ENCODE measurements at regions not wholly inside any gene's neighbourhood (a gene's known extent, or its start where the extent isn't known, plus 50 kb on each side); places are given as distances from the start of the nearest gene placed in this dataset.

DNA sequence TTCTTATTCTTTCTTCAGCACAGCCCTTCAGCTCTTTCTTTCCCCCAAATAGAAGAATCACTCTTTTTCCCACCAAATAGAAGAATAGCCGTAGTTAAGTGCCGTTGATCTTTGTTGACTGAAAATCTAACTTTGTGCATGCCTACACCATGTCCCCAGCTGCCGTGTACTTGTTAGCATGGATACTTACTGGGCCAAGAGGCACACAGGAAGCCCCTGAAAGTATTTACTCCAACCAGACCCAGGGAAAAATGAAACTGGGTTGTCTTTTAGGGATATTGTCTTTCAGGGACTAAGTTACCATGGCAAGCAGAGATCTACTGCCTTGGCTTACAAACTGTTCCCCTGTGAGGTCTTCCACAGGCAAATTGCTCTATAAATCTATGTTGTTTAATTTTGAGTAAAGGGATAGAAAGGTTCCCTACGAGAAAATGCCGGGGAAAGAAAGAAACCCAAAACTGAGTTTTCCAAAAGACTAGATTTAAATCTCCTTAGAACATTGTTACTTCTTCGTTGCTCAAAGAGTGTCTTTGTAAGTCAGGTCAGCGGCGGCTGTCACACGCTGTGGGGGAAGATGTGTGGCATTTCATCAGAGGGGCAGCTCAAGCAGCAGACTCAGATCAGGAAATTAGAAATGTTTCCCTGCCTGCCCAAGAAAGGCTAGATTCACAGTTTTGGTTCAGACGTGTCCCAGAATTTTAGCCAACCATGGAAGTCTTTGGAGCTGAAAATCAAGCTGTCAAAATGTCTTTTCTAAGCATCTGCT is 152.7 kb upstream of the PRNP start:
- no peak overlapping the region for H3K9ac ChIP-seq (ENCODE audit: low read length)
- no peak overlapping the region for H3K27ac ChIP-seq (ENCODE audit: low read length)
- H3K9me2 ChIP-seq (replicated peaks; ENCODE audit: insufficient read depth, low read length): no peaks in the 10 kb centered on the region
- H3K4me3 ChIP-seq (ENCODE audit: low read length): no peak overlapping the region
- no peaks in the 10 kb centered on the region for H3K79me2 ChIP-seq (ENCODE audit: low read length)
- no peak overlapping the region for H2AFZ ChIP-seq (ENCODE audit: low read length)
- no peaks in the 10 kb centered on the region for H3K9me3 ChIP-seq (ENCODE audit: low read length)
- H4K20me1 ChIP-seq (ENCODE audit: insufficient read depth, low read depth, low read length): no peaks in the 10 kb centered on the region
- H3K4me2 ChIP-seq (ENCODE audit: low read depth, low read length, poor library complexity, severe bottlenecking): no peak overlapping the region
- no peaks in the 10 kb centered on the region for H3K4me1 ChIP-seq (ENCODE audit: low read length)
- H3K27me3 ChIP-seq (ENCODE audit: low read length): no peaks in the 10 kb centered on the region
- DNase-seq: no peak
- H3K36me3 ChIP-seq (ENCODE audit: insufficient read depth, low read length): no peaks in the 10 kb centered on the region

DNA sequence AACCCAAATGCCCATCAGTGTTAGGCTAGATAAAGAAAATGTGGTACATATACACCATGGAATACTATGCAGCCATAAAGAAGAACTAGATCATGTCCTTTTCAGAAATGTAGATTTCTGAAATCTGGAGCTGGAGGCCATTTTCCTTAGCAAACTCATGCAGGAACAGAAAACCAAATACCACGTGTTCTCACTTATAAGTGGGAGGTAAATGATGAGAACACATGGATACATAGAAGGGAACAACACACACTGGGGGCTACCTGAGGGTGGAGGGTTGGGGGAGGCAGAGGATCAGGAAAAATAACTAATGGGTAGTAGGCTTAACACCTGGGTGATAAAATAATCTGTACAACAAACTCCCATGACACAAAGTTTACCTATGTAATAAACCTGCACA is 153.5 kb upstream of the PRNP start:
- no peak overlapping the region for H2AFZ ChIP-seq (ENCODE audit: low read length)
- no peak overlapping the region for H3K27ac ChIP-seq (ENCODE audit: low read length)
- no peaks in the 10 kb centered on the region for H4K20me1 ChIP-seq (ENCODE audit: insufficient read depth, low read depth, low read length)
- no peaks in the 10 kb centered on the region for H3K9me2 ChIP-seq (replicated peaks; ENCODE audit: insufficient read depth, low read length)
- H3K4me1 ChIP-seq (ENCODE audit: low read length): no peaks in the 10 kb centered on the region
- H3K9me3 ChIP-seq (ENCODE audit: low read length): 0 out of 2 replicates have a peak, but pooled peaks cover under 1% of the 10 kb centered on the region
- no peak overlapping the region for H3K9ac ChIP-seq (ENCODE audit: low read length)
- no peaks in the 10 kb centered on the region for H3K79me2 ChIP-seq (ENCODE audit: low read length)
- DNase-seq: no peak
- no peaks in the 10 kb centered on the region for H3K27me3 ChIP-seq (ENCODE audit: low read length)
- no peak overlapping the region for H3K4me2 ChIP-seq (ENCODE audit: low read depth, low read length, poor library complexity, severe bottlenecking)
- H3K36me3 ChIP-seq (ENCODE audit: insufficient read depth, low read length): no peaks in the 10 kb centered on the region
- no peak overlapping the region for H3K4me3 ChIP-seq (ENCODE audit: low read length)

DNA sequence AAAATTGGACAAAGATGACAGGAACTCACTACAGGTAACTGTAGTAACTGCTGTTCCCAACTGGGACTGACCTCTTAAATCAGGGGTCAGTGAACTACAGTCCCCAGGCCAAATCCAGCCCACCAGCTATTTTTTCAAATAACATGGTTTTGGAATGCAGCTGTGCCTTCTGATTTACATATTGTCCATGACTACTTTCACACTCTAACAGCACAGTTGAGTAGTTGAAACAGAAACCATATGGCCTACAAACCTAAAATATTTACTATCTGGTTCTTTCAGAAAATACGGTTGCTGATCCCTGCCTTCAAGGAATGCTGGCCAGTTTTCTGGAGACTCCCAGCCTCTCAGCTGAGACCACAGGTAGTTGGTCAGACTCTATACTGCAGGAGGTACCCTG is 161.5 kb upstream of the PRNP start:
- Histone ChIP-seq H3K27me3 (ENCODE audit: low read length) (no peaks in the 10 kb centered on the region), H4K20me1 (ENCODE audit: insufficient read depth, low read depth, low read length) (no peaks in the 10 kb centered on the region), H3K9me3 (ENCODE audit: low read length) (0 out of 2 replicates have a peak, but pooled peaks cover 3% of the 10 kb centered on the region), H3K27ac (ENCODE audit: low read length) (no peak overlapping the region), H3K9me2 (replicated peaks; ENCODE audit: insufficient read depth, low read length) (no peaks in the 10 kb centered on the region), H3K4me1 (ENCODE audit: low read length) (no peaks in the 10 kb centered on the region), H3K79me2 (ENCODE audit: low read length) (no peaks in the 10 kb centered on the region), H3K4me3 (ENCODE audit: low read length) (no peak overlapping the region), H2AFZ (ENCODE audit: low read length) (no peak overlapping the region), H3K36me3 (ENCODE audit: insufficient read depth, low read length) (no peaks in the 10 kb centered on the region), H3K9ac (ENCODE audit: low read length) (no peak overlapping the region), H3K4me2 (ENCODE audit: low read depth, low read length, poor library complexity, severe bottlenecking) (no peak overlapping the region)
- DNase-seq: no peak

DNA sequence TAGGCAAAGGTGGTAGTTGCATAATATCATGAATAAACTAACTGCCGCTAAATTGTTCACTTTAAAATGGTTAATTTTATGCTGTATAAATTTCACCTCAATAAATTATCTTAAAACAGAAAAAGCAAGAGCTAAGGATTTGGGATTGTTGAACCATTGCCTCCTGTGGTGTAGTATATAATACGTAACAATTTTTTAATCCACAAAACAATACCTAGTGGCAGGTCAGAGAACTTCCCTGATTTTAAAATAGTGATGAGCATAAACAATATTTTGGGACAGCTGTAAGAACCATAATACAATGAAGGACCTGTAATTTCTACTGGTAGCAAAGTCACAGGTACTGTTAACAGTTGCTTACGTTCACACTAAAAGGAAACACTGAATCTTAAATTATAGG is 161.9 kb upstream of the PRNP start:
- H3K27ac ChIP-seq (ENCODE audit: low read length): no peak overlapping the region
- no peaks in the 10 kb centered on the region for H3K36me3 ChIP-seq (ENCODE audit: insufficient read depth, low read length)
- H3K4me1 ChIP-seq (ENCODE audit: low read length): no peaks in the 10 kb centered on the region
- H3K9me3 ChIP-seq (ENCODE audit: low read length): 0 out of 2 replicates have a peak, but pooled peaks cover 3% of the 10 kb centered on the region
- no peak overlapping the region for H3K9ac ChIP-seq (ENCODE audit: low read length)
- H3K27me3 ChIP-seq (ENCODE audit: low read length): no peaks in the 10 kb centered on the region
- H2AFZ ChIP-seq (ENCODE audit: low read length): no peak overlapping the region
- no peaks in the 10 kb centered on the region for H4K20me1 ChIP-seq (ENCODE audit: insufficient read depth, low read depth, low read length)
- no peak for DNase-seq
- no peak overlapping the region for H3K4me3 ChIP-seq (ENCODE audit: low read length)
- H3K4me2 ChIP-seq (ENCODE audit: low read depth, low read length, poor library complexity, severe bottlenecking): no peak overlapping the region
- no peaks in the 10 kb centered on the region for H3K79me2 ChIP-seq (ENCODE audit: low read length)
- H3K9me2 ChIP-seq (replicated peaks; ENCODE audit: insufficient read depth, low read length): no peaks in the 10 kb centered on the region

DNA sequence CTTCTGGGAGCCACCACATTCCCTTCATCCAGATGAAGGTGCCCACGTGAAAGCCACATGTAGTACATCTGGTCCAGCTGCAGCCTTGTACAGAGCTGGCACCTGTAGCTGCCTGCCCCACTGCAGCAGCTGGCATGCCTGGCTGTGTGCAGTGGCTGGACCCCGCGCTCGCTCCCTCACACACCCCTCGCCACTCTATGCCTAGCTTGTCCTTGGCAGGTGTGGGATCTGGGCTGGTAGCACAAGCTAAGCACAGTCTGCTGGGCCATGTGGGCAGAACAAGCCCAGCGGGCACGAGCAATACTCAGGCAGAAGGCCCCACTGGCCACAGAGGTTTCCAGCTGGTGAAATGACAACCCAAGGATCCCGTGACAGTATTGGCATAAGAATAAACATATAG is 163.9 kb upstream of the PRNP start:
- Histone ChIP-seq H2AFZ (ENCODE audit: low read length) (no peak overlapping the region), H3K4me1 (ENCODE audit: low read length) (no peaks in the 10 kb centered on the region), H3K9ac (ENCODE audit: low read length) (no peak overlapping the region), H3K4me2 (ENCODE audit: low read depth, low read length, poor library complexity, severe bottlenecking) (no peak overlapping the region), H3K9me2 (replicated peaks; ENCODE audit: insufficient read depth, low read length) (no peaks in the 10 kb centered on the region), H4K20me1 (ENCODE audit: insufficient read depth, low read depth, low read length) (no peaks in the 10 kb centered on the region), H3K9me3 (ENCODE audit: low read length) (no peaks in the 10 kb centered on the region), H3K79me2 (ENCODE audit: low read length) (no peaks in the 10 kb centered on the region), H3K27ac (ENCODE audit: low read length) (no peak overlapping the region), H3K36me3 (ENCODE audit: insufficient read depth, low read length) (no peaks in the 10 kb centered on the region), H3K4me3 (ENCODE audit: low read length) (no peak overlapping the region), H3K27me3 (ENCODE audit: low read length) (no peaks in the 10 kb centered on the region)
- DNase-seq: no peak

DNA sequence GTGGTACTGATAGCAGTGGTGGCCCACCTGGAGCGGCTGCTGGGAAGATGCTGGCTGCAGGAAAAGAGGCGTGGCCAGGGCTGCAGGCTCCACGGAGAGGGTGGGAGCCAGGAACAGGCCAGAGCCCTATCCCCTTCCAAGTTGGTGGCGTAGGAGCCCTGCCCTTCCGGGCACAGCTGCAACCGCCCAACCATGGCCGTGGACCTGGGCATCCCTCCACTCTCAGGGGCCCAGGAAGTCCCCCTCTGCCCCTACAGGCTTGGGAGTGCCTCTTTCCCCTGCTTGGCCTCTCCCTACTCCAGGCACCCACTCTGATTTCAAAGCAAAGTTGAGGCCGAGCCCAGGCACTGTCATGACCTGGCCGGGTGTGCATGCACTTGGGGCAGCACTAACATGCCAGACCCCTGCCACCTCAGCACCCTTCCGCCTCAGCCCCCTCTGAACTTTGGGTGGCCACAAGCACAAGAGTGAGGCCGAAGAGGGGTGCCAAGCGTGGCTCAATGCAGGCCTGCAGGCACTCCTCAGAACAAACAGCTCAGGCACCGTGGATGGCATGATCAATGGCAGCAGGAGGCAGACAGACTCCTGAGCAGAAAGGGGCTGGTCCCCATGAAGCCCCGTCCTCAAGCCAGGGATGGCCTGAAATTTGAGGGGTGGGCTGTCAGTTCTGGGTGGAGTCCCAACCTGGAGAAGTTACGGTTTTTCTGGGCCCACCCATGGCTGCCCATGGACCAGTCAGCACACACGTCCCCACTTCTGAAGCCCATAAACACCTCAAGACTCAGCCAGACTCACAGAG is 164.9 kb upstream of the PRNP start:
- Histone ChIP-seq H4K20me1 (ENCODE audit: insufficient read depth, low read depth, low read length) (no peaks in the 10 kb centered on the region), H3K4me1 (ENCODE audit: low read length) (no peaks in the 10 kb centered on the region), H3K27me3 (ENCODE audit: low read length) (no peaks in the 10 kb centered on the region), H3K4me3 (ENCODE audit: low read length) (no peak overlapping the region), H3K36me3 (ENCODE audit: insufficient read depth, low read length) (no peaks in the 10 kb centered on the region), H3K27ac (ENCODE audit: low read length) (no peak overlapping the region), H3K9me2 (replicated peaks; ENCODE audit: insufficient read depth, low read length) (no peaks in the 10 kb centered on the region), H3K9me3 (ENCODE audit: low read length) (no peaks in the 10 kb centered on the region), H3K79me2 (ENCODE audit: low read length) (no peaks in the 10 kb centered on the region), H3K9ac (ENCODE audit: low read length) (no peak overlapping the region), H2AFZ (ENCODE audit: low read length) (no peak overlapping the region), H3K4me2 (ENCODE audit: low read depth, low read length, poor library complexity, severe bottlenecking) (no peak overlapping the region)
- DNase-seq: no peak

DNA sequence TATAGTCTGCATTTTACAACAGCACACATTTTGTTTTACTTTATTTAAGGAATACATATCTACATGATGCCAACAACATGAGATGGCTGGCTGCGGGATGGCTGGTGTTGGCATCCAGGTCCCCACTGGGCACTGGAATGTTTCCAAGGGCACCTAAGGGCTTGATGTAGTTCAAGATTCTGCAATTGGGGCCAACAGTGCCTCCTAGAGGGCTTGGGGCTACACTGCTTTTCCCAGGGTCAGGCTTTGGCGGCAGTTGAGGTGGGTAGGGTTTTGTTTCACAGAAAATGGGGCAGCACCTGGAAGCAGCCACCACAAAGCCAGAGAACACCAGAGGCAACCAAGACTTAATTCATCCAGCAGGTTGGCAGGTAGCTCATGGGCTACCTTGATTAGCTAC is 166.7 kb upstream of the PRNP start:
- Histone ChIP-seq H3K9ac (ENCODE audit: low read length) (no peak overlapping the region), H3K27ac (ENCODE audit: low read length) (no peak overlapping the region), H3K36me3 (ENCODE audit: insufficient read depth, low read length) (no peaks in the 10 kb centered on the region), H3K4me3 (ENCODE audit: low read length) (no peak overlapping the region), H3K4me1 (ENCODE audit: low read length) (no peaks in the 10 kb centered on the region), H3K4me2 (ENCODE audit: low read depth, low read length, poor library complexity, severe bottlenecking) (no peak overlapping the region), H4K20me1 (ENCODE audit: insufficient read depth, low read depth, low read length) (no peaks in the 10 kb centered on the region), H3K9me3 (ENCODE audit: low read length) (no peaks in the 10 kb centered on the region), H3K9me2 (replicated peaks; ENCODE audit: insufficient read depth, low read length) (no peaks in the 10 kb centered on the region), H2AFZ (ENCODE audit: low read length) (no peak overlapping the region), H3K27me3 (ENCODE audit: low read length) (no peaks in the 10 kb centered on the region), H3K79me2 (ENCODE audit: low read length) (no peaks in the 10 kb centered on the region)
- peak; percentile 77 for DNase-seq

DNA sequence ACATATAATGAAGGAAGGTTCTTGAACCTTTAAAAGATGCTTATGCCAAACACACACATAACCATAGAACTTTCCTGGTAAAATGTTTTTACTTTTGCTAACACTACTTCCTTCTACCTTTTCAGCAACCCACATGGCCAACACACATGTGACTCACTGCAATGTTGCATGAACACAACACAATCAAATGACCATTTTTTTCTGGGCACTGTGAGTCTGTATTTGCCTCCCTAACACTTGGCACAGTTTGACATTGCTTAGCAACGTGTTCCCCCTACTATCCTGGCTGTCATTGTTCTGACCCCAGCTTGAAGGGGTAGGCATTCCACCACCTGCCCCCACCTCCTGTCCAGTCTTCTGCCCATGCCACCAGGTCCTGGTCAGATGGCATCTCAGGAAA is 169.4 kb upstream of the PRNP start:
- Histone ChIP-seq H3K9ac (ENCODE audit: low read length) (no peak overlapping the region), H3K4me2 (ENCODE audit: low read depth, low read length, poor library complexity, severe bottlenecking) (no peak overlapping the region), H3K27ac (ENCODE audit: low read length) (no peak overlapping the region), H3K9me2 (replicated peaks; ENCODE audit: insufficient read depth, low read length) (no peaks in the 10 kb centered on the region), H3K36me3 (ENCODE audit: insufficient read depth, low read length) (no peaks in the 10 kb centered on the region), H4K20me1 (ENCODE audit: insufficient read depth, low read depth, low read length) (no peaks in the 10 kb centered on the region), H3K4me3 (ENCODE audit: low read length) (no peak overlapping the region), H3K4me1 (ENCODE audit: low read length) (no peaks in the 10 kb centered on the region), H3K9me3 (ENCODE audit: low read length) (no peaks in the 10 kb centered on the region), H2AFZ (ENCODE audit: low read length) (no peak overlapping the region), H3K27me3 (ENCODE audit: low read length) (no peaks in the 10 kb centered on the region), H3K79me2 (ENCODE audit: low read length) (no peaks in the 10 kb centered on the region)
- no peak for DNase-seq
